Fibroblast of pulmonary artery (primary cell): ENCODE measurements at regions not wholly inside any gene's neighbourhood (a gene's known extent, or its start where the extent isn't known, plus 50 kb on each side); places are given as distances from the start of the nearest gene placed in this dataset.

Experiments
- DNase-seq: peaks from one replicate; pipeline ENCODE4 v3.0.0-alpha.2; 2010; ENCODE audit warnings: low read depth
- H3K4me3 ChIP-seq: replicated peaks from 2 replicates; pipeline ENCODE4 v1.5.1; 2011; ENCODE audit warnings: low read depth, mild to moderate bottlenecking, control low read depth, low read length, moderate library complexity
- TF ChIP-seq, protein P1 (sequence below): IDR thresholded peaks from 2 replicates; pipeline ENCODE4 v1.5.1; 2011; ENCODE audit warnings: mild to moderate bottlenecking, control low read depth, low read length, inconsistent platforms; ENCODE audit errors: missing control alignments

DNA sequence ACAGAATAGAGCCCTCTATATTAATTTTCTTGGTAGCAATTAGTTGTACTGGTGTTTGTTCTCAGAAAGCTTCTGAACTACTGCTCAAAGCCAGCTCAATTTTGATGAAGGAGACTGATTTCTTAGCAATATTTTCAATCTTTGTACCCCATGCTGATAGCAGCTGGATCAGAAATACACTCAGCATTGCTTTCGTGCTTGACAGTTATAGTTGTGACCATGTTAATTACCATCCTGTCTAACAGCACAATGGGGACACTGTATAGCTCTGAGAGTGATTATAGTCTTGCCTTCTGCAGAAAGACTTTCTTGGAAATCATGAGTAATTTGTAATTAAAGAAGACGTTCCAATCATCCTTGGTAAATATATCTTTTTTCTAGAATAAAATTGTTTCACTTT lies 79.7 kb upstream of the GNPDA2 start:
- no peak for DNase-seq
- TF ChIP-seq, protein P1, sequence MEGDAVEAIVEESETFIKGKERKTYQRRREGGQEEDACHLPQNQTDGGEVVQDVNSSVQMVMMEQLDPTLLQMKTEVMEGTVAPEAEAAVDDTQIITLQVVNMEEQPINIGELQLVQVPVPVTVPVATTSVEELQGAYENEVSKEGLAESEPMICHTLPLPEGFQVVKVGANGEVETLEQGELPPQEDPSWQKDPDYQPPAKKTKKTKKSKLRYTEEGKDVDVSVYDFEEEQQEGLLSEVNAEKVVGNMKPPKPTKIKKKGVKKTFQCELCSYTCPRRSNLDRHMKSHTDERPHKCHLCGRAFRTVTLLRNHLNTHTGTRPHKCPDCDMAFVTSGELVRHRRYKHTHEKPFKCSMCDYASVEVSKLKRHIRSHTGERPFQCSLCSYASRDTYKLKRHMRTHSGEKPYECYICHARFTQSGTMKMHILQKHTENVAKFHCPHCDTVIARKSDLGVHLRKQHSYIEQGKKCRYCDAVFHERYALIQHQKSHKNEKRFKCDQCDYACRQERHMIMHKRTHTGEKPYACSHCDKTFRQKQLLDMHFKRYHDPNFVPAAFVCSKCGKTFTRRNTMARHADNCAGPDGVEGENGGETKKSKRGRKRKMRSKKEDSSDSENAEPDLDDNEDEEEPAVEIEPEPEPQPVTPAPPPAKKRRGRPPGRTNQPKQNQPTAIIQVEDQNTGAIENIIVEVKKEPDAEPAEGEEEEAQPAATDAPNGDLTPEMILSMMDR = no peak
- no peak overlapping the region for H3K4me3 ChIP-seq

DNA sequence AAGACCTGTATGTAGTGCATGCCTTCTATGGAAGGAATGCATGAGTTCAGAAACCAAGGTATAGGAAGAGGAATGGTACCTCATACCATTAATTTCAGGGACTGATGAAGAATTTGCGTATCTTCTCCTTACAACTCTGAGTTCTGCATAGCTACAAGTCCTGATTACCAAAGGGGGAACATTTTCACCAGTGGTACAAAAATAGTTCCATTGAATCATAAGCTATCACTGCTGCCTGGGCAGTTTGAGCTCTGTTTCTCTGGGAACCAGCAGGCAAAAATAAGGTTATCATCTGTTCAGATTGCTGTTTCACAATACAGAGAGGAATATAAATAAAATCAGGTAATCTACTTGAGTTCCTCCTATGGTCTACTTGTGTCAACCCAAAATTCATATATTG lies 77.9 kb upstream of the GNPDA2 start:
- DNase-seq = no peak
- TF ChIP-seq, protein P1 = no peak
- no peak overlapping the region for H3K4me3 ChIP-seq

DNA sequence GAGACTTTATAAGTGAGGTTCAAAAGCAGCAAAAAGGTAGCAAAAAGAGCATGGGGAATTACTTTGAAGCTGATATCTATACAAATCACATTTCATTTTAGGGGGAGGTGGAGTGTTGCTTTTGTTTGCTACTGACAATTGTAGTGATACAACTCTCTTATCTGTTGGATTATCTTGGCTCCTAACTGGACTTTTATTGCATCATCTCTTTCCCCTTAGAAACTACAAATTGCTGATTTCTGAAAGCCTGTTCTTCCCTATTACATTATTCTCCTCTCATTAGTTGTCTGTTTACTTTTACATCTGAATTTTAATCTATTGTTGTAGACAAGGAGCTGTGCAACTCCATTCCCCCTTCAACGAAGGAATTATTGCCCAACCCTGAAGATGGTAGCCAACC lies 75.0 kb upstream of the GNPDA2 start:
- no peak for DNase-seq
- TF ChIP-seq, protein P1 = no peak
- no peak overlapping the region for H3K4me3 ChIP-seq

DNA sequence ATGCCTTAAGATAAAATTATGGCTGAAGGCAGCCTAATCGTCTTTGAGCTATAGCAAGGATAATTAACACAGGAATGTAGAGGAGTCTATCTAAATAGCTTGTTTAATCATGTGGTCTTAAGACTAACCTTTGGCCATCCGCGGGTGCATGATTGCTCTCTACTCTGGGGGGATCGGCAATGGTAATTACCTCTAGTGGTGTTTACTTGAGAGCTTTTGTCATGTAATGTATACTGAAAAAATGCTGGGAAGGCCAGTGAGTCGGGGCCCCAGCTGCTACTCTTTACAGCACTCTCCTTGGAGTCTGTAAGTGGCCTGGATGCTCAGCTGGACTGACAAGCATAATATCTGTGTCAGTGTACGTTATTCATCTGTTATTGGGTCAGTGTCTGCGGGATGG lies 65.5 kb upstream of the GNPDA2 start:
- H3K4me3 ChIP-seq = no peak overlapping the region
- TF ChIP-seq, protein P1 = no peak
- DNase-seq = no peak

DNA sequence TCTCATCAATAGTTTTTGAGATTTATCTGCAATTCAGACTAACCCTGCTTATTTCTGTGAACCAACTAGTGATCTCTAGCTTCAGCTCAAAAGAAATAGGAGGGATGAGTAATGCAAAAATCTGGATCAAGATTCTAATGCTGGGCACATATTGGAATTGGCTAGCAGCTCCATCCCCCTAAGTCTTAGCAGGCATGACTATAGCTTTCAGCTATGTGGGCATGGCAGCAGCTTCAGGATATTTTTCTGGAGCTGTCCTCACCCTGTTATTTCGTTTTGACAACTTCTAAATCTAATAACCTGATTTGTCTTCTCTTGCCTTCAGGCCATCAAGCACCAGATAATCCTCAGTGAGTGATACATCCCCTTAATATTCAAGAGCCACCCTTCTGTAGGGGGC lies 50.8 kb upstream of the GNPDA2 start:
- no peak for DNase-seq
- no peak overlapping the region for H3K4me3 ChIP-seq
- TF ChIP-seq, protein P1 = no peak
